ENCODE measurements at regions not wholly inside any gene's neighbourhood (a gene's known extent, or its start where the extent isn't known, plus 50 kb on each side); places are given as distances from the start of the nearest gene placed in this dataset.
"Not testable (repeated sequence)": the region's sequence is repeated elsewhere in the genome, so short reads cannot be mapped to it uniquely, and the experiment has no call there.

- no peak for DNase-seq (ENCODE audit: extremely low spot score in 2 of 2)
- intact Hi-C loops (cut with DNase I): no loop called here
- Histone ChIP-seq H3K4me1 (peaks cover 10% of the 10 kb centered on the region), H3K9me3 (no peaks in the 10 kb centered on the region), H3K4me3 (no peak overlapping the region), H3K27me3 (no peaks in the 10 kb centered on the region), H3K27ac (no peak overlapping the region), H3K36me3 (no peaks in the 10 kb centered on the region)
- no peak for TF ChIP-seq CTCF (IDR thresholded peaks at IDR 0.05)
- no peak for TF ChIP-seq POLR2A (IDR thresholded peaks at IDR 0.05)
- no peak for TF ChIP-seq POLR2AphosphoS5 (IDR thresholded peaks at IDR 0.05; ENCODE audit: insufficient read depth in 1 of 2, low read depth in 1 of 2)
These were observed 53.6 kb upstream of the GATA2 start for GRCh38 chr3:128546646-128547045.

GRCh38 chr3:128545120-128545752 is 52.2 kb upstream of the GATA2 start:
- intact Hi-C loops (cut with DNase I): no loop called here
- Histone ChIP-seq H3K4me3 (no peak overlapping the region), H3K27ac (no peak overlapping the region), H3K9me3 (no peaks in the 10 kb centered on the region), H3K4me1 (peaks cover 10% of the 10 kb centered on the region), H3K36me3 (no peaks in the 10 kb centered on the region), H3K27me3 (no peaks in the 10 kb centered on the region)
- TF ChIP-seq POLR2A (IDR thresholded peaks at IDR 0.05): no peak
- TF ChIP-seq CTCF (IDR thresholded peaks at IDR 0.05): no peak
- TF ChIP-seq POLR2AphosphoS5 (IDR thresholded peaks at IDR 0.05; ENCODE audit: insufficient read depth in 1 of 2, low read depth in 1 of 2): no peak
- DNase-seq (ENCODE audit: extremely low spot score in 2 of 2): peak in 1 of 2 donors; percentile 11

- no peak for TF ChIP-seq POLR2AphosphoS5 (IDR thresholded peaks at IDR 0.05; ENCODE audit: insufficient read depth in 1 of 2, low read depth in 1 of 2)
- no peak for TF ChIP-seq POLR2A (IDR thresholded peaks at IDR 0.05)
- TF ChIP-seq CTCF (IDR thresholded peaks at IDR 0.05): no peak
- H3K9me3 ChIP-seq: no peaks in the 10 kb centered on the region
These were observed 51.2 kb upstream of the GATA2 start for GRCh38 chr3:128544190-128544589.

GRCh38 chr3:128543570-128544174 is 50.7 kb upstream of the GATA2 start:
- H3K27me3 ChIP-seq; H3K27ac ChIP-seq; H3K4me3 ChIP-seq; H3K36me3 ChIP-seq; DNase-seq (ENCODE audit: extremely low spot score in 2 of 2); H3K9me3 ChIP-seq; intact Hi-C loops (cut with DNase I); H3K4me1 ChIP-seq: not testable (repeated sequence)

More at GRCh38 chr3:128544190-128544589, 51.2 kb upstream of the GATA2 start:
- no peak for DNase-seq (ENCODE audit: extremely low spot score in 2 of 2)
- intact Hi-C loops (cut with DNase I): no loop called here
- no peaks in the 10 kb centered on the region for H3K27me3 ChIP-seq
- no peak overlapping the region for H3K4me3 ChIP-seq
- no peak overlapping the region for H3K27ac ChIP-seq
- H3K36me3 ChIP-seq: no peaks in the 10 kb centered on the region
- H3K4me1 ChIP-seq: peaks cover 6% of the 10 kb centered on the region
